Fibroblast of lung (primary cell): ENCODE measurements at regions not wholly inside any gene's neighbourhood (a gene's known extent, or its start where the extent isn't known, plus 50 kb on each side); places are given as distances from the start of the nearest gene placed in this dataset.

Experiments
- DNase-seq, 2 donors: peaks; one replicate each; pipeline versions ENCODE4 v3.0.0 to v3.0.0-alpha.2; 2010; ENCODE audit warnings: low read depth in 2 of 2
- H2AFZ ChIP-seq: 2 replicates; pipeline ENCODE4 v1.5.1; 2012; ENCODE audit warnings: low read length, control low read depth, inconsistent platforms
- H3K27ac ChIP-seq: 2 replicates; pipeline ENCODE4 v1.5.1; 2011; ENCODE audit warnings: low read length, control low read depth; ENCODE audit not compliant: insufficient read depth
- H3K27me3 ChIP-seq: 2 replicates; pipeline ENCODE4 v1.5.1; 2011; ENCODE audit warnings: mild to moderate bottlenecking, low read length; ENCODE audit not compliant: control insufficient read depth, insufficient read depth
- H3K36me3 ChIP-seq: 2 replicates; pipeline ENCODE4 v1.5.1; 2011; ENCODE audit warnings: low read length; ENCODE audit not compliant: control insufficient read depth, insufficient read depth
- H3K4me1 ChIP-seq: 2 replicates; pipeline ENCODE4 v1.5.1; 2011; ENCODE audit warnings: low read length; ENCODE audit not compliant: control insufficient read depth, insufficient read depth; ENCODE audit errors: extremely low read depth
- H3K4me2 ChIP-seq: 2 replicates; pipeline ENCODE4 v1.5.1; 2011; ENCODE audit warnings: low read length, control low read depth; ENCODE audit not compliant: insufficient read depth; ENCODE audit errors: extremely low read depth
- H3K4me3 ChIP-seq, 4 experiments: fragments of 200-600 bp in 1 of 4; sonication (generic) in 1 of 4; replicated peaks in 1 of 4; 2 replicates each; pipeline ENCODE4 v1.5.1; 2011 to 2016; ENCODE audit warnings: low read length in 4 of 4, low read depth in 3 of 4, mild to moderate bottlenecking in 3 of 4, control low read depth in 2 of 4, inconsistent platforms in 1 of 4, mixed read lengths in 1 of 4; ENCODE audit not compliant: insufficient read depth in 1 of 4; ENCODE audit errors: control extremely low read depth in 1 of 4
- H3K79me2 ChIP-seq: 2 replicates; pipeline ENCODE4 v1.5.1; 2012; ENCODE audit warnings: mild to moderate bottlenecking, low read length, inconsistent platforms; ENCODE audit not compliant: control insufficient read depth, insufficient read depth
- H3K9ac ChIP-seq: 2 replicates; pipeline ENCODE4 v1.5.1; 2011; ENCODE audit warnings: mild to moderate bottlenecking, low read length, control low read depth; ENCODE audit not compliant: insufficient read depth
- H3K9me3 ChIP-seq: 2 replicates; pipeline ENCODE4 v1.5.1; 2012; ENCODE audit warnings: low read depth, low read length; ENCODE audit not compliant: control insufficient read depth, insufficient read depth
- H4K20me1 ChIP-seq: 2 replicates; pipeline ENCODE4 v1.5.1; 2011; ENCODE audit warnings: low read length; ENCODE audit not compliant: control insufficient read depth, insufficient read depth; ENCODE audit errors: extremely low read depth
- CTCF ChIP-seq, 2 donors: IDR thresholded peaks in 1 of 2; conservative IDR thresholded peaks in 1 of 2; 1 replicate in 1 of 2; 2 replicates in 1 of 2; pipeline ENCODE4 v1.5.1; 2011 to 2012; ENCODE audit warnings: low read length in 2 of 2, control low read depth in 1 of 2, inconsistent platforms in 1 of 2, low read depth in 1 of 2, mild to moderate bottlenecking in 1 of 2
- EZH2 ChIP-seq: IDR thresholded peaks from 2 replicates; pipeline ENCODE4 v1.5.1; 2012; ENCODE audit warnings: low read length, control low read depth, mild to moderate bottlenecking; ENCODE audit errors: missing control alignments

GRCh38 chr5:118461436-118461835, 526.9 kb downstream of the DTWD2 start:
- H3K79me2 ChIP-seq = no peaks in the 10 kb centered on the region

GRCh38 chr5:118459490-118459889, 528.9 kb downstream of the DTWD2 start:
- Histone ChIP-seq H2AFZ (no peak overlapping the region), H3K36me3 (no peaks in the 10 kb centered on the region), H3K4me3 (no peak overlapping the region), H3K4me1 (no peaks in the 10 kb centered on the region), H3K9ac (no peak overlapping the region), H3K79me2 (no peaks in the 10 kb centered on the region), H4K20me1 (no peaks in the 10 kb centered on the region), H3K9me3 (no peaks in the 10 kb centered on the region), H3K27me3 (no peaks in the 10 kb centered on the region), H3K27ac (no peak overlapping the region), H3K4me2 (no peak overlapping the region)
- DNase-seq = no peak
- TF ChIP-seq EZH2 (no peak), CTCF (conservative IDR thresholded peaks at IDR 0.05 in 1 of 2, IDR thresholded peaks at IDR 0.05 in 1 of 2; ENCODE audit: low read depth in 1 of 2, low read length in 2 of 2) (no peak)

More at GRCh38 chr5:118461436-118461835, 526.9 kb downstream of the DTWD2 start:
- Histone ChIP-seq H3K4me3 (no peak overlapping the region), H3K9ac (no peak overlapping the region), H3K27ac (no peak overlapping the region), H2AFZ (no peak overlapping the region), H3K9me3 (no peaks in the 10 kb centered on the region), H4K20me1 (no peaks in the 10 kb centered on the region), H3K4me1 (no peaks in the 10 kb centered on the region), H3K27me3 (no peaks in the 10 kb centered on the region), H3K4me2 (no peak overlapping the region), H3K36me3 (no peaks in the 10 kb centered on the region)
- DNase-seq = no peak
- TF ChIP-seq EZH2 = no peak
- TF ChIP-seq CTCF (conservative IDR thresholded peaks at IDR 0.05 in 1 of 2, IDR thresholded peaks at IDR 0.05 in 1 of 2; ENCODE audit: low read depth in 1 of 2, low read length in 2 of 2) = no peak

GRCh38 chr5:118456085-118456484, 532.3 kb downstream of the DTWD2 start:
- H3K79me2 ChIP-seq = no peaks in the 10 kb centered on the region
- no peak overlapping the region for H3K27ac ChIP-seq
- no peak for DNase-seq

More at GRCh38 chr5:118456085-118456484, 532.3 kb downstream of the DTWD2 start:
- Histone ChIP-seq H3K4me1 (no peaks in the 10 kb centered on the region), H3K9me3 (no peaks in the 10 kb centered on the region), H3K4me3 (no peak overlapping the region), H4K20me1 (no peaks in the 10 kb centered on the region), H3K36me3 (no peaks in the 10 kb centered on the region), H3K27me3 (no peaks in the 10 kb centered on the region), H2AFZ (no peak overlapping the region), H3K9ac (no peak overlapping the region), H3K4me2 (no peak overlapping the region)
- no peak for TF ChIP-seq CTCF (conservative IDR thresholded peaks at IDR 0.05 in 1 of 2, IDR thresholded peaks at IDR 0.05 in 1 of 2; ENCODE audit: low read depth in 1 of 2, low read length in 2 of 2)
- TF ChIP-seq EZH2 = no peak
